ENCODE measurements at regions not wholly inside any gene's neighbourhood (a gene's known extent, or its start where the extent isn't known, plus 50 kb on each side); places are given as distances from the start of the nearest gene placed in this dataset.

GRCh38 chr9:119071636-119072035 lies 297.6 kb downstream of the BRINP1 start:
- Histone ChIP-seq H3K36me3 (ENCODE audit: control insufficient read depth in 2 of 2, extremely low read depth in 1 of 2, insufficient read depth in 2 of 2, low read length in 2 of 2) (no peaks in the 10 kb centered on the region), H4K20me1 (ENCODE audit: control insufficient read depth, extremely low read depth, insufficient read depth, low read length) (no peaks in the 10 kb centered on the region), H3K27ac (ENCODE audit: control insufficient read depth, insufficient read depth, low read length) (no peak overlapping the region), H3K27me3 (ENCODE audit: control insufficient read depth, extremely low read depth, insufficient read depth, low read length) (no peaks in the 10 kb centered on the region), H3K79me2 (ENCODE audit: control insufficient read depth, insufficient read depth, low read length) (no peaks in the 10 kb centered on the region), H3K9me1 (ENCODE audit: control insufficient read depth, extremely low read depth, insufficient read depth, low read length) (no peaks in the 10 kb centered on the region), H3K4me2 (ENCODE audit: control insufficient read depth, extremely low read depth, insufficient read depth, low read depth, low read length) (no peak overlapping the region), H3K9ac (ENCODE audit: control insufficient read depth, extremely low read depth, insufficient read depth, low read length) (no peak overlapping the region), H3K9me3 (ENCODE audit: control insufficient read depth, low read depth, low read length) (no peaks in the 10 kb centered on the region), H3K4me1 (ENCODE audit: control insufficient read depth, extremely low read depth, insufficient read depth, low read length) (no peaks in the 10 kb centered on the region), H2AFZ (ENCODE audit: control insufficient read depth, low read length) (no peak overlapping the region), H3K4me3 (ENCODE audit: control insufficient read depth in 2 of 3, extremely low read depth in 1 of 3, insufficient read depth in 2 of 3, low read depth in 1 of 3, low read length in 3 of 3) (no peak overlapping the region)
- FAIRE-seq (no peak), DNase-seq (ENCODE audit: low read depth, low spot score) (no peak)
- no peak for TF ChIP-seq CTCF (optimal IDR thresholded peaks at IDR 0.05 in 1 of 3, IDR thresholded peaks at IDR 0.05 in 1 of 3, conservative IDR thresholded peaks at IDR 0.05 in 1 of 3; ENCODE audit: extremely low read depth in 1 of 3, insufficient read depth in 2 of 3, low read length in 3 of 3)
- TF ChIP-seq EZH2 (IDR thresholded peaks at IDR 0.05; ENCODE audit: low read length) = no peak
- dilution Hi-C loops (cut with MboI; ENCODE audit: extremely low pct_ligation_motif_present, low sequenced_read_pairs) = no loop called here

- H3K9me1 ChIP-seq (ENCODE audit: control insufficient read depth, extremely low read depth, insufficient read depth, low read length) = no peaks in the 10 kb centered on the region
- H2AFZ ChIP-seq (ENCODE audit: control insufficient read depth, low read length) = no peak overlapping the region
- no peaks in the 10 kb centered on the region for H3K27me3 ChIP-seq (ENCODE audit: control insufficient read depth, extremely low read depth, insufficient read depth, low read length)
- H3K9me3 ChIP-seq (ENCODE audit: control insufficient read depth, low read depth, low read length) = no peaks in the 10 kb centered on the region
- no peak overlapping the region for H3K4me2 ChIP-seq (ENCODE audit: control insufficient read depth, extremely low read depth, insufficient read depth, low read depth, low read length)
- H3K4me1 ChIP-seq (ENCODE audit: control insufficient read depth, extremely low read depth, insufficient read depth, low read length) = no peaks in the 10 kb centered on the region
- no peak overlapping the region for H3K27ac ChIP-seq (ENCODE audit: control insufficient read depth, insufficient read depth, low read length)
- H4K20me1 ChIP-seq (ENCODE audit: control insufficient read depth, extremely low read depth, insufficient read depth, low read length) = no peaks in the 10 kb centered on the region
- H3K4me3 ChIP-seq (ENCODE audit: control insufficient read depth in 2 of 3, extremely low read depth in 1 of 3, insufficient read depth in 2 of 3, low read depth in 1 of 3, low read length in 3 of 3) = no peak overlapping the region
- H3K79me2 ChIP-seq (ENCODE audit: control insufficient read depth, insufficient read depth, low read length) = no peaks in the 10 kb centered on the region
- H3K9ac ChIP-seq (ENCODE audit: control insufficient read depth, extremely low read depth, insufficient read depth, low read length) = no peak overlapping the region
- DNase-seq (ENCODE audit: low read depth, low spot score) (no peak), FAIRE-seq (no peak)
- H3K36me3 ChIP-seq (ENCODE audit: control insufficient read depth in 2 of 2, extremely low read depth in 1 of 2, insufficient read depth in 2 of 2, low read length in 2 of 2) = no peaks in the 10 kb centered on the region
- dilution Hi-C loops (cut with MboI; ENCODE audit: extremely low pct_ligation_motif_present, low sequenced_read_pairs) = no loop called here
- TF ChIP-seq EZH2 (IDR thresholded peaks at IDR 0.05; ENCODE audit: low read length) = no peak
Observed at GRCh38 chr9:119074017-119074416, 295.2 kb downstream of the BRINP1 start.

GRCh38 chr9:119078015-119078414 lies 291.2 kb downstream of the BRINP1 start:
- Histone ChIP-seq H3K9me1 (ENCODE audit: control insufficient read depth, extremely low read depth, insufficient read depth, low read length) (no peaks in the 10 kb centered on the region), H3K27me3 (ENCODE audit: control insufficient read depth, extremely low read depth, insufficient read depth, low read length) (no peaks in the 10 kb centered on the region), H3K27ac (ENCODE audit: control insufficient read depth, insufficient read depth, low read length) (no peak overlapping the region), H2AFZ (ENCODE audit: control insufficient read depth, low read length) (no peak overlapping the region), H4K20me1 (ENCODE audit: control insufficient read depth, extremely low read depth, insufficient read depth, low read length) (no peaks in the 10 kb centered on the region), H3K36me3 (ENCODE audit: control insufficient read depth in 2 of 2, extremely low read depth in 1 of 2, insufficient read depth in 2 of 2, low read length in 2 of 2) (no peaks in the 10 kb centered on the region), H3K4me2 (ENCODE audit: control insufficient read depth, extremely low read depth, insufficient read depth, low read depth, low read length) (no peak overlapping the region), H3K9ac (ENCODE audit: control insufficient read depth, extremely low read depth, insufficient read depth, low read length) (no peak overlapping the region), H3K4me1 (ENCODE audit: control insufficient read depth, extremely low read depth, insufficient read depth, low read length) (no peaks in the 10 kb centered on the region), H3K4me3 (ENCODE audit: control insufficient read depth in 2 of 3, extremely low read depth in 1 of 3, insufficient read depth in 2 of 3, low read depth in 1 of 3, low read length in 3 of 3) (no peak overlapping the region), H3K9me3 (ENCODE audit: control insufficient read depth, low read depth, low read length) (no peaks in the 10 kb centered on the region), H3K79me2 (ENCODE audit: control insufficient read depth, insufficient read depth, low read length) (no peaks in the 10 kb centered on the region)
- FAIRE-seq (no peak), DNase-seq (ENCODE audit: low read depth, low spot score) (no peak)
- no peak for TF ChIP-seq EZH2 (IDR thresholded peaks at IDR 0.05; ENCODE audit: low read length)
- TF ChIP-seq CTCF (optimal IDR thresholded peaks at IDR 0.05 in 1 of 3, IDR thresholded peaks at IDR 0.05 in 1 of 3, conservative IDR thresholded peaks at IDR 0.05 in 1 of 3; ENCODE audit: extremely low read depth in 1 of 3, insufficient read depth in 2 of 3, low read length in 3 of 3) = no peak
- dilution Hi-C loops (cut with MboI; ENCODE audit: extremely low pct_ligation_motif_present, low sequenced_read_pairs) = no loop called here
